ENCODE measurements at regions not wholly inside any gene's neighbourhood (a gene's known extent, or its start where the extent isn't known, plus 50 kb on each side); places are given as distances from the start of the nearest gene placed in this dataset.
A peak's percentile ranks its signal among the peaks of the same experiment; 100 is the strongest.

GRCh38 chr14:98900798-98901197 lies 371.2 kb downstream of the BCL11B start:
- Histone ChIP-seq H3K4me1 (peaks cover 0 to 18% (median 10%) of the 10 kb centered on the region in 10 experiments; a peak in 13 of 20 replicates), H3K36me3 (no peaks in the 10 kb centered on the region), H3K9ac (no peak overlapping the region), H3K27ac (peak overlapping the region in 2 of 11 experiments; percentile 13 to 23; a peak in 1 of 22 replicates), H4K20me1 (no peaks in the 10 kb centered on the region), H3K27me3 (no peaks in the 10 kb centered on the region), H3K4me2 (peak overlapping the region in 9 of 11 experiments; percentile 29 to 60 (median 46); a peak in 17 of 22 replicates), H3K9me3 (replicated peaks in 1 of 11) (peaks cover 0 to 12% (median 7%) of the 10 kb centered on the region in 11 experiments; a peak in 7 of 22 replicates), H3K4me3 (no peak overlapping the region)
- TF ChIP-seq Cebpa-rat (IDR thresholded peaks at IDR 0.05): no peak

- peak overlapping the region in 8 of 11 experiments; percentile 30 to 60 (median 48); a peak in 13 of 22 replicates for H3K4me2 ChIP-seq
- no peaks in the 10 kb centered on the region for H3K36me3 ChIP-seq
- H3K27me3 ChIP-seq: no peaks in the 10 kb centered on the region
- peaks cover 0 to 12% (median 7%) of the 10 kb centered on the region in 11 experiments; a peak in 7 of 22 replicates for H3K9me3 ChIP-seq (replicated peaks in 1 of 11)
- H4K20me1 ChIP-seq: no peaks in the 10 kb centered on the region
- peaks cover 0 to 21% (median 10%) of the 10 kb centered on the region in 10 experiments; a peak in 14 of 20 replicates for H3K4me1 ChIP-seq
- no peak for TF ChIP-seq Cebpa-rat (IDR thresholded peaks at IDR 0.05)
- peak overlapping the region in 2 of 11 experiments; percentile 12 to 23; a peak in 2 of 22 replicates for H3K27ac ChIP-seq
- no peak overlapping the region for H3K9ac ChIP-seq
- H3K4me3 ChIP-seq: no peak overlapping the region
Observed at GRCh38 chr14:98901511-98902205, 370.3 kb downstream of the BCL11B start.

GRCh38 chr14:98903371-98903770 lies 368.6 kb downstream of the BCL11B start:
- H3K9me3 ChIP-seq (replicated peaks in 1 of 11): no peaks in the 10 kb centered on the region
- no peak overlapping the region for H3K4me2 ChIP-seq
- TF ChIP-seq Cebpa-rat (IDR thresholded peaks at IDR 0.05): no peak
- no peak overlapping the region for H3K4me3 ChIP-seq
- H3K27me3 ChIP-seq: no peaks in the 10 kb centered on the region
- H3K4me1 ChIP-seq: peaks cover 10 to 38% (median 24%) of the 10 kb centered on the region in 10 experiments; a peak in 19 of 20 replicates
- no peaks in the 10 kb centered on the region for H4K20me1 ChIP-seq
- no peak overlapping the region for H3K27ac ChIP-seq
- H3K36me3 ChIP-seq: no peaks in the 10 kb centered on the region
- no peak overlapping the region for H3K9ac ChIP-seq

GRCh38 chr14:98904677-98905076 lies 367.3 kb downstream of the BCL11B start:
- Histone ChIP-seq H3K27ac (no peak overlapping the region), H3K4me1 (peaks cover 23 to 51% (median 37%) of the 10 kb centered on the region in 10 experiments), H4K20me1 (no peaks in the 10 kb centered on the region), H3K4me3 (no peak overlapping the region), H3K27me3 (no peaks in the 10 kb centered on the region), H3K4me2 (no peak overlapping the region), H3K9ac (no peak overlapping the region), H3K9me3 (replicated peaks in 1 of 11) (no peaks in the 10 kb centered on the region), H3K36me3 (no peaks in the 10 kb centered on the region)
- TF ChIP-seq Cebpa-rat (IDR thresholded peaks at IDR 0.05): no peak

DNA sequence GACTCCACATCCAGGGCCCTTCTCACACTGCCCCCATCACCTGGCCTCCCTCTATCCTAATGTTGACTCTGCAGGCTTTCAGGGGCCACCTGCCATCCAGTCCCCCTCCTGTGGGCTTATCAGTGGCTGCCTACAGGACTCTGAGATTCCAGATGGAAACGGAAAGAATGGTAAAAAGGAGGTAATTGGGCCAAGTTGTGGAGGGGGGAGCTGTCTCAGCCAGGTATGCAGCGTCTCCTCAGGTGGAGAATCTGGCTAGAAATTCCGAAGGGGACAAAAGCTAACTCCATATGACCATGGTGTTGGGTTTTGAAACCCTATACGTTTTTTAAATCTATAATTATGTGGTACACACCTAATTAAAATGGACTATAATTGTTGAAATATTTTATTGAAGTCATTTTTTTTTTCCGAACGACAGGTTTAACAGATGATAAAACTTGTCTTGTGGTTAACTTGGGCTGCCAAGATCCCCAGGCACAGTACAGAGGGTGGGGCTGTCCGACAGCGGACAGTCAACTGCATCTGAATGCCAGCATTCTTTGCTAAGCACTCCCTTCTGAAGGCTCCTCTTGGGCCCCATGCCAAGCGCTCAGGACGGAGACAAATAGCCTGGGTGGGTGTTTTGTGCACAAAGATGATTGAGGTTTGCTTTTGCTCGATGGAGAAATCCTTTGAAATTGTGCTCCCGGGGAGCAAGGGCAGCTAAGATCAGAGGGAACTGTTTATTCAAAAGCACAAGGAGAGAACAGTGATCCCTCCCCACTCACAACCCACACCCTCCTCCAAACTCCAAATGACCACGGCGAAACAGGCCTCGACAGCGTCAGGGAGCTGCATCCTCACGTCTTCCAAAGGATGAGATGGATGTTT lies 365.6 kb downstream of the BCL11B start:
- H3K9me3 ChIP-seq (replicated peaks in 1 of 11): no peaks in the 10 kb centered on the region
- no peak for TF ChIP-seq Cebpa-rat (IDR thresholded peaks at IDR 0.05)
- H3K4me2 ChIP-seq: peak overlapping the region in 3 of 11 experiments; percentile 74 to 79 (median 76); a peak in 4 of 22 replicates
- no peak overlapping the region for H3K4me3 ChIP-seq
- no peaks in the 10 kb centered on the region for H4K20me1 ChIP-seq
- no peak overlapping the region for H3K27ac ChIP-seq
- no peaks in the 10 kb centered on the region for H3K27me3 ChIP-seq
- peaks cover 30 to 51% (median 37%) of the 10 kb centered on the region in 10 experiments for H3K4me1 ChIP-seq
- no peak overlapping the region for H3K9ac ChIP-seq
- no peaks in the 10 kb centered on the region for H3K36me3 ChIP-seq

GRCh38 chr14:98907271-98907670 lies 364.7 kb downstream of the BCL11B start:
- Histone ChIP-seq H3K4me1 (peaks cover 30 to 47% (median 36%) of the 10 kb centered on the region in 10 experiments), H4K20me1 (no peaks in the 10 kb centered on the region), H3K4me3 (no peak overlapping the region), H3K9me3 (replicated peaks in 1 of 11) (no peaks in the 10 kb centered on the region), H3K27ac (peak overlapping the region in 4 of 11 experiments; percentile 52 to 69 (median 60); a peak in 7 of 22 replicates), H3K36me3 (no peaks in the 10 kb centered on the region), H3K27me3 (no peaks in the 10 kb centered on the region), H3K4me2 (peak overlapping the region in 10 of 11 experiments; percentile 38 to 84 (median 72); a peak in 16 of 22 replicates), H3K9ac (peak overlapping the region in 1 of 11 experiments; percentile 19; a peak in 2 of 22 replicates)
- TF ChIP-seq Cebpa-rat (IDR thresholded peaks at IDR 0.05): no peak

- H3K4me1 ChIP-seq: peaks cover 35 to 55% (median 43%) of the 10 kb centered on the region in 10 experiments
- TF ChIP-seq Cebpa-rat (IDR thresholded peaks at IDR 0.05): no peak
- H3K4me3 ChIP-seq: no peak overlapping the region
- H3K9me3 ChIP-seq (replicated peaks in 1 of 11): no peaks in the 10 kb centered on the region
- no peaks in the 10 kb centered on the region for H3K27me3 ChIP-seq
- H4K20me1 ChIP-seq: no peaks in the 10 kb centered on the region
- H3K9ac ChIP-seq: peak overlapping the region in 3 of 11 experiments; percentile 4 to 60 (median 42); a peak in 3 of 22 replicates
- H3K36me3 ChIP-seq: no peaks in the 10 kb centered on the region
- peak overlapping the region; percentile 12 to 84 (median 69); a peak in 21 of 22 replicates for H3K4me2 ChIP-seq
- peak overlapping the region in 4 of 11 experiments; percentile 52 to 69 (median 60); a peak in 8 of 22 replicates for H3K27ac ChIP-seq
Observed at GRCh38 chr14:98908050-98908449, 363.9 kb downstream of the BCL11B start.

DNA sequence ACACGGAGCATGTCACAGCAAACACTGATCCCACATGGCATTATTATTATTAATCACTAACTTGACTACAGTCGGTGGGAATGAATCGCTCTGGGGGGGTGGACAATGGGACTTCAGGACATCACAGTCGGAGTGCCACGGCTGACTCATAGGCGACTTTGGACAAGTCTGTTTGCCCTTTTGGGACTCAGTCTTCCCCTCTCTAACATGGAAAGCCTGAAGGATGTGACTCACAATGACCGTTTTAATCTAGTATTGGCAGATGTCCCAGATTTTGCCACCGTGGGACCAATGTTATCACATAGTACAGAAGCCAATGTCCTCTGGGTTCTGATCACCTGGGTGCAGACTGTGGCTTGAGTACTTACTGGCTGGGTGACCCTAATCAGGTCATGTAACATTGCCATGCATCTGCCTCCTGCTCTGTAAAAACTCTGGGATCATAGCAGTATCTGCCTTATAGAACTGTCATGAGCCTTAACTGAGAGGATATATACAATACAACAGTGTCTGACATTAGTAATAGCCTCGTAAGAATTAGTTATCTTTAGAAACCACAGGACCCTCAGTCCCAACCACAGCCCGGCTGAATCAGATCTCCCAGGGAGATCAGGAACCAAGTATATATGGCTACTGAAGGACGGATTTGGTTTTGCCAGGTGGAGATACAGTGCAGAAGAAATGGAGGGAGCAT lies 362.6 kb downstream of the BCL11B start:
- Histone ChIP-seq H3K27me3 (no peaks in the 10 kb centered on the region), H4K20me1 (no peaks in the 10 kb centered on the region), H3K4me2 (peak overlapping the region; percentile 61 to 84 (median 69)), H3K9me3 (replicated peaks in 1 of 11) (no peaks in the 10 kb centered on the region), H3K4me1 (peaks cover 41 to 66% (median 49%) of the 10 kb centered on the region in 10 experiments), H3K4me3 (no peak overlapping the region), H3K9ac (no peak overlapping the region; a peak in 1 of 22 replicates), H3K36me3 (no peaks in the 10 kb centered on the region), H3K27ac (peak overlapping the region in 4 of 11 experiments; percentile 52 to 69 (median 60); a peak in 5 of 22 replicates)
- no peak for TF ChIP-seq Cebpa-rat (IDR thresholded peaks at IDR 0.05)

Data from BLaER1 treated with 17β-estradiol and CSF1 and Interleukin-3, amounts not matched to agents 10 nM and 100 nM (cell line).